ENCODE measurements at regions not wholly inside any gene's neighbourhood (a gene's known extent, or its start where the extent isn't known, plus 50 kb on each side); places are given as distances from the start of the nearest gene placed in this dataset.

DNA sequence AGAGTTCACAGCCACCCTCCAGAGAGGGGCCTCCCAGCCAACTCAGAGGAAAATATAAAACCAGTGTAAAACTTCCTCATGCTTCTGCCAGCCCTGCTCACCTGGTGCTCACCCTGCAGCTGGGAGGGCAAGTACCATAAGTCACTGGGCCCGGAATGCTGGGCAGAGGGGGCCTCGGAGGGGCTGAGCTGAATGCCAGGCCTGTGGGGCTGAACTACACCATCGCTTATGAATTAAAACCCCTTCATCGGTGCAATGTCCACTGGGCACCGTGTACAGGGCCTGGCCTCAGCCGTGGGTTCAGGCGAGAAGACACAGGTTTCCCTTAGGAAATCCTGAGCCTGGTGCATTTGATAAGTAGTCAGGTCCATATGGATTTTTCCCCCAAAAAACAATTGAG lies 828.6 kb downstream of the TBC1D22A start:
- DNase-seq (ENCODE audit: low read depth) = no peak

DNA sequence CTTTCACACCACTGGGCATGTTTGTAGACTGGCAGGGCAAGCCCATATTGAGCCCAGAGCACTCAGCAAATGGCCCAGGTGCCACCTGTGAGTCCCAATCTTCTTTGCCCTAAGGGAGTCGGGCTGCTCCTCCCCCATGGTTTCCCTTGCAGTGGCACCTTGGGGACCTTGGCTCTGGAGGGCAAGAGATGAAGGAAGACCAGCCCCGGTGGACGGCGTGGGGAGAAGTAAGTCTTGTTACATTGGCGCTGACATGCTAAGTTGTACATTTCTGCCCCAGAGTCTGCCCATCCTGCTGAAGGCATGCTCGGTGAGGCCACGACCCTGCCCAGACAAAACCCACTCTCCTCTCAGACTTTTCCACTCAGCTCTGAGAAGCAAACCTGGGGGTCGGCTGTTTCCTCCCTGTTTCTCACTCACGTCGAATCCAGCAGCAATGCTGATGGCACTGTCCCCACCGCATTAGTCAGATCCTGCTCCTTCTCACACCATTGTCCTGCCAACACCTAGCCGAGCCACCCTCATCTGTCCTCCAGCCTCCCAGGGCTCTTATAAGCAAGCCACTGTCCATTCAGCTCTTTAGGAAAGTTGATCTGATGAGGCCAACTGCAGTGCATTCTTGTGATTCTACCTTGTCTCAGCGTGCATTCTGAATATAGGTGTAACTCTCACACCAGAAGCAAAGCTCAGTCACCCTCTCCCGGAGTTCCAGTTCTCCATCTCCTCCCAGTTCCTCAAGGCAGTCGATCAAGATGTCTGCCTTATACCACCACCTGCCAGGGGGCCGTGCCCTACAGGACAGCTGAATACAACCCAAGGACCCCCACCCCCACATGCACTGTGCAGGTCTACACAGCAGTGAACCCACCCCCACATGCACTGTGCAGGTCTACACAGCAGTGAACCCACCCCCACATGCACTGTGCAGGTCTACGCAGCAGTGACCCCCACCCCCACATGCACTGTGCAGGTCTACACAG lies 827.1 kb downstream of the TBC1D22A start:
- no peak for DNase-seq (ENCODE audit: low read depth)

DNA sequence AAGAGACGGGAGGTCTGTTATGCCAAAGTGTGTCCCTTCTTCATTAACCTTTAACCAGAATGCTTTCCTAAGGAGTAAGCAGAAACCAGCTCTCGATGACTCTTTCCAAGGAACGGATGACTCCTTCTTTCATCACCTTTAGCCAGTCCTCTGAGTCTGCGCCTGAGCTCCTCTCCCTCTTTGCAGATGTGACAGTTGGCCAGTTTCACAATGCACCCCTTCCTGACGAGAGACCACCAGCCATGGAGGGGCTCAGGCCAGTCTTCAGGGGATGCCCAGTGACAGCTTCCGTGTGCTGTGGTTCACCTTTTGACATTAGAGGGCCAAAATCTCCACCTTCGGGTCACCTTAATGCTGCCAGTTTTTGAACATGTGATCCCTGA lies 826.1 kb downstream of the TBC1D22A start:
- DNase-seq (ENCODE audit: low read depth) = no peak

GRCh38 chr22:47587861-47588577 lies 825.6 kb downstream of the TBC1D22A start:
- DNase-seq (ENCODE audit: low read depth) = no peak

- DNase-seq (ENCODE audit: low read depth) = no peak
These were observed 824.9 kb downstream of the TBC1D22A start for GRCh38 chr22:47587361-47587760.

DNA sequence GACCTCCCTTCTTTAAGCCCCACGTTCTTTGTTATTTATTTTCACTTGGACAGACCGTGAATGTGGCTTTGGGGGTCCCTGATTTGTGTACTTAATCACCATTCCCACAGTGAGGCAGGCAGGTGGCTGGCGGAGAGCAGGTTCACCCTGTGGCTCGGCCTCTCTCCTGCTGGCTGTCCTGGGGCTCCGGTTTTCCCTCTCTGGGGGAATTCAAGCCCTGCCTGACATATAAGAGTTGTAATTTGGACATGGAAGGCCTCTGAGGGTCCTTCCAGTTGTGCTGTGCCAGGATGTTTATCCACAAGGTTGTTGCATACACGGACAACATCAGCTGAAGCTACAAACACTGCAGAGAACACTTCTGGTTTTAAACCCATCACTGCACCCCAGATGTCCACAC lies 824.5 kb downstream of the TBC1D22A start:
- no peak for DNase-seq (ENCODE audit: low read depth)

DNA sequence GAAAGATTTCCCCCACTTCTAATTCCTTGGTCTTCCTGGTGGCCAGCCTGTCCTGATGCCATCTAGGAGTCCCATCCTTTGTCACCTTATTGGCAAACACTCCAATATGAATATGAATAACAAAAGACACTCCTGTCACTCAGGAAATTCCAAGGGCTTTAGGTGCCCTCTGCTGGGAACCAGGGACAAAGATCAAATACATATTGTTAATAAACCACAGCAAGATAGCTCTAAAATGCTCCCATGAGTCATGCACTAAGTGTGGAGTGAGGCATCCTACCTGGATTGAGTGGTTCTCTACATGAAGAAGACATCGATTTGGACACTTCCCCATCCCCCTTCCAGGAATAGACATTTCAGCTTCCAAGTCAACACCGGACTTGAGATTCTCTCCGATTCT lies 823.6 kb downstream of the TBC1D22A start:
- no peak for DNase-seq (ENCODE audit: low read depth)

GRCh38 chr22:47583959-47584562 lies 821.6 kb downstream of the TBC1D22A start:
- no peak for DNase-seq (ENCODE audit: low read depth)

- DNase-seq (ENCODE audit: low read depth) = no peak
These were observed 819.6 kb downstream of the TBC1D22A start for GRCh38 chr22:47582067-47582466.

DNA sequence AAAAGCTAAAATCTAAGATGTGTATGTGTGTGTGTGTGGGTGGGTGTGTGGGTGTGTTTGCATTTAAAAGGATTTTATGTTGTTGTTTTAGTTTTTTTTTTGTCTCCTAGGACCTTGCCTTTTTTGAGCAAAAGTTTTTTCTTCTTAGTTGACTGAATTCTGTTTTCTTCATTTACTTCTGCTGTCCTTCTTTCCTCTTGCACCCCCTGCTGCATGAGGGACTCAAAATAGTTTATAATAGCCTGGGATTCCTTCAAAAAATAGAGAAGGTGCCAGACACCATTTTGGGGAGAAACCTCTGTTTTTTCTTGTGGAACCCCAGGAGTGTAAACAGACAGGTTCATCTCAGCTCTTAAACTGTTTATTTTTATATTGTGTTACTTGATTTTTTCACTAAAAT lies 817.7 kb downstream of the TBC1D22A start:
- DNase-seq (ENCODE audit: low read depth) = no peak

DNA sequence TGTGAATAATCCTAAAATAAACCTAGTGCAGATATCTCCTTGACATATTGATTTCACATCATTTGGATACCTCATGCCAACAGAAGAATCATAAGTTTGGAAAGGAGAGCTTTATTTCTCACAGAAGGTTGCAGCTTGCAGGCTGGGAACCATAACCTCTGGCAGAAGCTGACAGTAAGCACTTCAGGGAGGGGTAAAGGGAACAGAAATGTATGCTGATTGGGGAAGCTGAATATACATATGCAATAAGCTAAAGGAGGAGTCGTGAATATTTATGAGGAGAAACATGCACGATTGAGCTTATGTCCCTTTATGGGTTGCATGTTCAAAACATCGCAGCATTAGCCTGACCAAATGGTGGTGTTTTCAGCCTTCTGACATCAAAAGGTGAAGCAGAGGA lies 814.5 kb downstream of the TBC1D22A start:
- DNase-seq (ENCODE audit: low read depth) = no peak

DNA sequence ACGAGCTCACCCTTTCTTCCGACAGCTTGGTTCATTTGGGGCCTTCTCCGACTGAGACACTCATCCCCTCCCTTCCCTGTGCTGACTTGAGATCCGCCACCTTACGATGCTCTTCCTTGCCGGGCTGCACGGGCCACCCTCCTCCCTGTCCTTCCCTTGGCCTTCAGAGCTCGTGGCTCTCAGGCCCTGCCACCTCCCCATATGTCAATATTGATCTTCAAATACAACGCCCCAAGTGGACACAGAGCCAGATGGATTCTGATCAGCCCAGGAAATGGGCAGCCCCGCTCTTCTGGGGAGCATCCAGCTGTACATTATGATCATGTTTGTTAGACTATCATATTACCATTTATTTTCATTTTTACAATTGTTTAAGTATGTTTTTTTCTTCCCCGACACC lies 812.8 kb downstream of the TBC1D22A start:
- no peak for DNase-seq (ENCODE audit: low read depth)

DNA sequence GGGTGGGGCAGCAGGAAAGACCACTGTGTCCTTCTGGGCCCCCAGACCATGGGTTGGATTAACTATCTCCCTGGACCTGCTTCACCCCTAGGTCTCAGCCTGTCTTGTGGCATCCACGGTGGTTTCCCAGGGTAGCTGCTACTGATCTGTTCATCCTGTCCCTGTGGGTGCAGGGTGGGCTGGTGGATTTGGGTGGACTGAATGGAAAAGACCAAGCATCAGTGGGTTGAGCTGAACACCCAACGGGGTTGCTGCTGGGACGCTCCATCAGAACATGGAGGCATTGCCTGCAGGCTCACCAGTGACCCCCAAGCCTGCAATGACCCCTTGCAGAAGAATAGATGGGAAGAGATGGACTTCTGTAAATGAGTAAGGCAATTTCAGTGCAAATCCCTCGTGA lies 812.1 kb downstream of the TBC1D22A start:
- no peak for DNase-seq (ENCODE audit: low read depth)

DNA sequence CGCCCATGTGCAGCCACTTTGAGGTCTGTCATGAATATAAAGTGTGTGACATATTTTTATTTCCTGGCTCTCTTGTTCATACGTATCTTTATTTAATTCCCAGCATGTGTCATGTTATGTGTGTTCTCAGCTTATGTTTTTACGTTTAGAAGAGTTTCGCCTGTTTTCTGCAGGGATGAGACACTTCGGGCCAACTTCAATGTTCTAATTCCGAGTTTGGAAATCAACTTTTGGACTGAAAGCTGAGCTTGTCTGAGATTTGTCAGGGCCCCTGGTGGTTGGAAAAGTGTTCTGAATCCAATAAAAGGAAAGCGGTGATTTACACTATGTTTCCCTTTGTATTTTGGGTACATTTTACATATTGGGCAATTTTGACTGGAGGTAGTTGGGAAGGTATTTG lies 810.7 kb downstream of the TBC1D22A start:
- DNase-seq (ENCODE audit: low read depth) = no peak

GRCh38 chr22:47572443-47572842 lies 810.0 kb downstream of the TBC1D22A start:
- DNase-seq (ENCODE audit: low read depth) = no peak

DNA sequence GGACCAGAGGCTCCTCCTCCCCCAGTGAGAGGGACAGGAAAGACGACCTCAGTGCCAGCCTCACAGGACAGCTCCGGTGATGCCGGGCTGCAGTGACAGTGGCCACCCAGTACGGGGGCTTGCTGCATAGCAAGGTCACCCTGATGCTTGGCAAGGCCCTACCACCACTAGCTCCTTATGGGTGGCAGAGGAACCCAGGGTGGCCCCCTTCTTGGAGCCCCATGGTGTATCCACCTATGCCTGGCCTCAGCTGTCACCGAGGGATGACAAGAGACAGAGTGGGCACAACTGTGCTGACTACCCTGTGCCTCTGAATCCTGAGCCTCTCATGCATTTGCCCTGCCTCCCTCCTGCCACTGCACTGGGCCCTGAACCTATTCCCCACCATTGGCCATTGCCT lies 809.2 kb downstream of the TBC1D22A start:
- no peak for DNase-seq (ENCODE audit: low read depth)

DNA sequence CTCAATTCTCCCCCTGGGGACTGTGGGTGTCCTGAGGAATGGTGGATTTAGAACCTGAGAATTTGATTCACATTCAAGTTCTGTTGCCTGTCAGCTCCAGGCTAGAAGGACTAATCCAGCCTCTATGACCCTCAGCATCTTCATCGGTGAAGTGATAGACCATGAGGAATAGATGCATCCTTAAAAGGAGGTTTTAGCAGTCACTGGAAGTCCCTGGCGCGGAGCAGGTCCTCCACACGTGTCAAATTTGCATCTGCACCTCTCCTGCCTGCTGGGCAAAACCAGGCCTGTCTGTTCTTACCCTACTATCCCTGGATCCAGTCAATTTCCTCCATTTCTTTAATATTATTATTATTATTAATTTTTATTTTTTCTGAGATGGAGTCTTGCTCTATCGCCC lies 808.4 kb downstream of the TBC1D22A start:
- DNase-seq (ENCODE audit: low read depth) = no peak

DNA sequence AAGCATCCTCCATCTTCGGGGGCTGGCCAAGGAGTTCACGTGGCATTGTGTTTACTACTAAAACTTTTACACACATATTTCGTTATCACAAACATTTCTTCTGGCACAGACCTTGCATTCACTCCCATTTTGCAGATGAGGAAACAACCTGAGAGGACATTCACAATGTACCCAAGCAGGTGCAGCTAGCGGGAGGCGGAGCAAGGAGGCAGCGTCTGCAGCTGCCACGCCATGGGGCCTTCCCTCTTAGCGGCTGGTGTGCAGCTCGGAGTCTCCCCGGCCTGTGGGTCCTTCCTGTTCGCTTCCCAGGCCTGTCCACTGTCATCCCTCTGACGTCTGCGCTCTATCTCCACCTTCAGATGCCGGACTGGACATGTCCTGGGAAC lies 807.8 kb downstream of the TBC1D22A start:
- DNase-seq (ENCODE audit: low read depth) = no peak

GRCh38 chr22:47569389-47570299 lies 807.2 kb downstream of the TBC1D22A start:
- DNase-seq (ENCODE audit: low read depth) = no peak

DNA sequence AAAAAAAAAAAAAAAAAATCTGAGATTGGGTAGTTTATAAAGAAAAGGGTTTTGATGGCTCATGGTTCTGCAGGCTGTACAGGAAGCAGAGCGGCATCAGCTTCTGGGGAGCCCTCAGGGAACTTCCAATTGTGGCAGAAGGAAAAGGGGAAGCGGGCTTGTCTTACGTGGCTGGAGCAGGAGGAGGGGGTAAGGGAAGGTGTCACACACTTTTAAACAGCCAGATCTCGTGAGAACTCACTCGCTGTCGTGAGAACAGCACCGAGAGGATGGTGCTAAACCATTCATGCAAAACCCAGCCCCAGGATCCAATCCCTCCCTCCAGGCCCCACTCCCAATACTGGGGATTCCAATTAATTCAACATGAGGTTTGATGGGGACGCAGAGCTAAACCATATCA lies 806.2 kb downstream of the TBC1D22A start:
- DNase-seq (ENCODE audit: low read depth) = no peak

GRCh38 chr22:47567126-47568090 lies 805.0 kb downstream of the TBC1D22A start:
- no peak for DNase-seq (ENCODE audit: low read depth)

Measured in HS-5 (cell line).